WTC11 (cell line): ENCODE measurements at regions not wholly inside any gene's neighbourhood (a gene's known extent, or its start where the extent isn't known, plus 50 kb on each side); places are given as distances from the start of the nearest gene placed in this dataset.

Experiments
- ATAC-seq: fragments of 200-7000 bp; cut with Tn5 transposase; 2 replicates; pipeline ENCODE4 v1.10.0; 2021; ENCODE audit warnings: mild to moderate bottlenecking, moderate library complexity
- CTCF ChIA-PET: fragments of 300-600 bp; sonication (Branson Sonifier 250); formaldehyde crosslinking; loops from one replicate; lab custom pipeline; 2021; ENCODE audit warnings: antibody characterized with exemption; lab: Charles Lee
- POLR2A ChIA-PET: fragments of 350-600 bp; sonication (Branson Sonifier 250); formaldehyde crosslinking; loops from one replicate; lab custom pipeline; 2021; ENCODE audit warnings: antibody characterized with exemption; lab: Charles Lee
- DNase-seq: peaks from one replicate; pipeline ENCODE4 v3.0.0; 2021; ENCODE audit warnings: low spot score
- H3K27ac Mint-ChIP-seq: 2 replicates; pipeline ENCODE4 v1.8.0; 2021; ENCODE audit warnings: mixed read lengths
- H3K27me3 Mint-ChIP-seq: 2 replicates; pipeline ENCODE4 v1.8.0; 2021; ENCODE audit warnings: low read depth, mild to moderate bottlenecking, moderate library complexity, mixed read lengths
- H3K36me3 Mint-ChIP-seq: 2 replicates; pipeline ENCODE4 v1.8.0; 2021; ENCODE audit warnings: mixed read lengths
- H3K4me1 Mint-ChIP-seq: 2 replicates; pipeline ENCODE4 v1.8.0; 2022; ENCODE audit warnings: mixed read lengths
- H3K4me3 Mint-ChIP-seq: 2 replicates; pipeline ENCODE4 v1.8.0; 2021; ENCODE audit warnings: mild to moderate bottlenecking, moderate library complexity, mixed read lengths
- H3K9me3 Mint-ChIP-seq: 2 replicates; pipeline ENCODE4 v1.8.0; 2021; ENCODE audit warnings: mixed read lengths
- IRF2 ChIP-seq: sonication (generic); formaldehyde crosslinking; IDR thresholded peaks from 2 replicates; pipeline ENCODE4 v1.8.0; 2022; ENCODE audit warnings: low read depth, missing genetic modification reagents, borderline replicate concordance
- JAZF1 ChIP-seq: fragments of 250-450 bp; sonication (Bioruptor Pico); IDR thresholded peaks from 2 replicates; pipeline ENCODE4 v1.9.0; 2021; ENCODE audit warnings: moderate library complexity, mild to moderate bottlenecking, inconsistent platforms
- MYBL2 ChIP-seq: sonication (generic); formaldehyde crosslinking; IDR thresholded peaks from 2 replicates; pipeline ENCODE4 v1.8.1; 2023; ENCODE audit warnings: mild to moderate bottlenecking, moderate library complexity, missing genetic modification reagents
- NFATC4 ChIP-seq: fragments of 250-450 bp; sonication (Bioruptor Pico); IDR thresholded peaks from 2 replicates; pipeline ENCODE4 v1.9.0; 2021; ENCODE audit warnings: mild to moderate bottlenecking
- OVOL2 ChIP-seq: fragments of 250-450 bp; sonication (Bioruptor Pico); IDR thresholded peaks from 2 replicates; pipeline ENCODE4 v1.9.0; 2021; ENCODE audit warnings: mild to moderate bottlenecking, borderline replicate concordance
- SMAD3 ChIP-seq: sonication (generic); formaldehyde crosslinking; IDR thresholded peaks from 2 replicates; pipeline ENCODE4 v1.8.0; 2022; ENCODE audit warnings: missing genetic modification reagents, mild to moderate bottlenecking, borderline replicate concordance
- SOX15 ChIP-seq: fragments of 250-450 bp; sonication (Bioruptor Pico); IDR thresholded peaks from 2 replicates; pipeline ENCODE4 v1.9.0; 2021; ENCODE audit warnings: mild to moderate bottlenecking
- TCF7 ChIP-seq: sonication (generic); formaldehyde crosslinking; IDR thresholded peaks from 2 replicates; pipeline ENCODE4 v1.8.0; 2022; ENCODE audit warnings: mild to moderate bottlenecking, low read depth, missing genetic modification reagents, moderate library complexity
- TEAD4 ChIP-seq: sonication (generic); formaldehyde crosslinking; IDR thresholded peaks from 2 replicates; pipeline ENCODE4 v1.8.0; 2022; ENCODE audit warnings: mild to moderate bottlenecking, missing genetic modification reagents
- ZBTB21 ChIP-seq: sonication (generic); formaldehyde crosslinking; IDR thresholded peaks from 2 replicates; pipeline ENCODE4 v1.8.1; 2023; ENCODE audit warnings: mild to moderate bottlenecking, missing genetic modification reagents, borderline replicate concordance
- TF ChIP-seq, protein P1 (sequence below): sonication (generic); formaldehyde crosslinking; IDR thresholded peaks from 2 replicates; pipeline ENCODE4 v1.8.1; 2023; ENCODE audit warnings: mild to moderate bottlenecking, missing genetic modification reagents
- TF ChIP-seq, protein P2 (sequence below): sonication (generic); formaldehyde crosslinking; IDR thresholded peaks from 2 replicates; pipeline ENCODE4 v1.8.1; 2022; ENCODE audit warnings: mild to moderate bottlenecking, moderate library complexity, missing genetic modification reagents
- TF ChIP-seq, protein P3 (sequence below): fragments of 250-450 bp; sonication (Bioruptor Pico); IDR thresholded peaks from 2 replicates; pipeline ENCODE4 v1.9.0; 2021; ENCODE audit warnings: mild to moderate bottlenecking
- TF ChIP-seq, protein P4 (sequence below): sonication (generic); formaldehyde crosslinking; IDR thresholded peaks from 2 replicates; pipeline ENCODE4 v1.8.1; 2022; ENCODE audit warnings: low read depth, mild to moderate bottlenecking, moderate library complexity, missing genetic modification reagents, borderline replicate concordance
- TF ChIP-seq, protein P5 (sequence below): fragments of 250-450 bp; sonication (Bioruptor Pico); IDR thresholded peaks from 2 replicates; pipeline ENCODE4 v1.9.0; 2021; ENCODE audit warnings: moderate library complexity, mild to moderate bottlenecking, inconsistent platforms, borderline replicate concordance
- TF ChIP-seq, protein P6 (sequence below): sonication (generic); formaldehyde crosslinking; IDR thresholded peaks from 2 replicates; pipeline ENCODE4 v1.8.1; 2022; ENCODE audit warnings: missing genetic modification reagents, borderline replicate concordance
- TF ChIP-seq, protein P7 (sequence below): sonication (generic); formaldehyde crosslinking; IDR thresholded peaks from 2 replicates; pipeline ENCODE4 v1.8.0; 2023; ENCODE audit warnings: missing genetic modification reagents, mild to moderate bottlenecking, borderline replicate concordance

DNA sequence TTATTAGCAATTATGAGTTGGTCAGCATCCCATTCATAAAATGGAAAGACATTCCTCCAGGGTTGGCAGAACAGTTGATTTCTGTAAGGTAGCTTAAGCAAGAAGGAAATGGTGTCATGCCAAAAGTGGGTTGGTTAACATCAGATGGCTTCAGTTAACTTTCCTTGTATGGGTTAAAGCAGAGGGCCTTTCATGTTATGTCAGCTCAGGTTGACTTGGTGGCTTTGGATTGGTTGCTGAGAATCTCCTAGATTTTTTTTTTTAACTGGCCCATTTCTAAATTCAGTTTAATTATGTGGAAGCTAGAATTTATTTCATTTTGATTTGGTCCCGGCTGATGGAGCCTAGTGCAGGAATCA lies 87.8 kb downstream of the BBS10 start:
- ChIA-PET POLR2A (no interaction called here), CTCF (no interaction called here)
- Mint-ChIP-seq H3K36me3 (peaks cover 10% of the 10 kb centered on the region), H3K27me3 (no peaks in the 10 kb centered on the region), H3K9me3 (peaks cover 28% of the 10 kb centered on the region), H3K4me3 (no peak overlapping the region), H3K4me1 (peaks cover 18% of the 10 kb centered on the region), H3K27ac (no peak overlapping the region)
- no peak for DNase-seq
- TF ChIP-seq, protein P1, sequence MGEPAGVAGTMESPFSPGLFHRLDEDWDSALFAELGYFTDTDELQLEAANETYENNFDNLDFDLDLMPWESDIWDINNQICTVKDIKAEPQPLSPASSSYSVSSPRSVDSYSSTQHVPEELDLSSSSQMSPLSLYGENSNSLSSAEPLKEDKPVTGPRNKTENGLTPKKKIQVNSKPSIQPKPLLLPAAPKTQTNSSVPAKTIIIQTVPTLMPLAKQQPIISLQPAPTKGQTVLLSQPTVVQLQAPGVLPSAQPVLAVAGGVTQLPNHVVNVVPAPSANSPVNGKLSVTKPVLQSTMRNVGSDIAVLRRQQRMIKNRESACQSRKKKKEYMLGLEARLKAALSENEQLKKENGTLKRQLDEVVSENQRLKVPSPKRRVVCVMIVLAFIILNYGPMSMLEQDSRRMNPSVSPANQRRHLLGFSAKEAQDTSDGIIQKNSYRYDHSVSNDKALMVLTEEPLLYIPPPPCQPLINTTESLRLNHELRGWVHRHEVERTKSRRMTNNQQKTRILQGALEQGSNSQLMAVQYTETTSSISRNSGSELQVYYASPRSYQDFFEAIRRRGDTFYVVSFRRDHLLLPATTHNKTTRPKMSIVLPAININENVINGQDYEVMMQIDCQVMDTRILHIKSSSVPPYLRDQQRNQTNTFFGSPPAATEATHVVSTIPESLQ = no peak
- TF ChIP-seq, protein P2, sequence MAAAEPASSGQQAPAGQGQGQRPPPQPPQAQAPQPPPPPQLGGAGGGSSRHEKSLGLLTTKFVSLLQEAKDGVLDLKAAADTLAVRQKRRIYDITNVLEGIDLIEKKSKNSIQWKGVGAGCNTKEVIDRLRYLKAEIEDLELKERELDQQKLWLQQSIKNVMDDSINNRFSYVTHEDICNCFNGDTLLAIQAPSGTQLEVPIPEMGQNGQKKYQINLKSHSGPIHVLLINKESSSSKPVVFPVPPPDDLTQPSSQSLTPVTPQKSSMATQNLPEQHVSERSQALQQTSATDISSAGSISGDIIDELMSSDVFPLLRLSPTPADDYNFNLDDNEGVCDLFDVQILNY (CRISPR knock-in tag) = no peak
- TF ChIP-seq, protein P3, sequence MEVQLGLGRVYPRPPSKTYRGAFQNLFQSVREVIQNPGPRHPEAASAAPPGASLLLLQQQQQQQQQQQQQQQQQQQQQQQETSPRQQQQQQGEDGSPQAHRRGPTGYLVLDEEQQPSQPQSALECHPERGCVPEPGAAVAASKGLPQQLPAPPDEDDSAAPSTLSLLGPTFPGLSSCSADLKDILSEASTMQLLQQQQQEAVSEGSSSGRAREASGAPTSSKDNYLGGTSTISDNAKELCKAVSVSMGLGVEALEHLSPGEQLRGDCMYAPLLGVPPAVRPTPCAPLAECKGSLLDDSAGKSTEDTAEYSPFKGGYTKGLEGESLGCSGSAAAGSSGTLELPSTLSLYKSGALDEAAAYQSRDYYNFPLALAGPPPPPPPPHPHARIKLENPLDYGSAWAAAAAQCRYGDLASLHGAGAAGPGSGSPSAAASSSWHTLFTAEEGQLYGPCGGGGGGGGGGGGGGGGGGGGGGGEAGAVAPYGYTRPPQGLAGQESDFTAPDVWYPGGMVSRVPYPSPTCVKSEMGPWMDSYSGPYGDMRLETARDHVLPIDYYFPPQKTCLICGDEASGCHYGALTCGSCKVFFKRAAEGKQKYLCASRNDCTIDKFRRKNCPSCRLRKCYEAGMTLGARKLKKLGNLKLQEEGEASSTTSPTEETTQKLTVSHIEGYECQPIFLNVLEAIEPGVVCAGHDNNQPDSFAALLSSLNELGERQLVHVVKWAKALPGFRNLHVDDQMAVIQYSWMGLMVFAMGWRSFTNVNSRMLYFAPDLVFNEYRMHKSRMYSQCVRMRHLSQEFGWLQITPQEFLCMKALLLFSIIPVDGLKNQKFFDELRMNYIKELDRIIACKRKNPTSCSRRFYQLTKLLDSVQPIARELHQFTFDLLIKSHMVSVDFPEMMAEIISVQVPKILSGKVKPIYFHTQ = no peak
- no peak for TF ChIP-seq ZBTB21 (CRISPR knock-in tag)
- TF ChIP-seq, protein P4, sequence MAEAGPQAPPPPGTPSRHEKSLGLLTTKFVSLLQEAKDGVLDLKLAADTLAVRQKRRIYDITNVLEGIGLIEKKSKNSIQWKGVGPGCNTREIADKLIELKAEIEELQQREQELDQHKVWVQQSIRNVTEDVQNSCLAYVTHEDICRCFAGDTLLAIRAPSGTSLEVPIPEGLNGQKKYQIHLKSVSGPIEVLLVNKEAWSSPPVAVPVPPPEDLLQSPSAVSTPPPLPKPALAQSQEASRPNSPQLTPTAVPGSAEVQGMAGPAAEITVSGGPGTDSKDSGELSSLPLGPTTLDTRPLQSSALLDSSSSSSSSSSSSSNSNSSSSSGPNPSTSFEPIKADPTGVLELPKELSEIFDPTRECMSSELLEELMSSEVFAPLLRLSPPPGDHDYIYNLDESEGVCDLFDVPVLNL (CRISPR knock-in tag) = no peak
- no peak for TF ChIP-seq SOX15 (CRISPR knock-in tag)
- TF ChIP-seq, protein P5, sequence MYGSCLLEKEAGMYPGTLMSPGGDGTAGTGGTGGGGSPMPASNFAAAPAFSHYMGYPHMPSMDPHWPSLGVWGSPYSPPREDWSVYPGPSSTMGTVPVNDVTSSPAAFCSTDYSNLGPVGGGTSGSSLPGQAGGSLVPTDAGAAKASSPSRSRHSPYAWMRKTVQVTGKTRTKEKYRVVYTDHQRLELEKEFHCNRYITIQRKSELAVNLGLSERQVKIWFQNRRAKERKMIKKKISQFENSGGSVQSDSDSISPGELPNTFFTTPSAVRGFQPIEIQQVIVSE = no peak
- TF ChIP-seq TEAD4 (CRISPR knock-in tag) = no peak
- no peak for TF ChIP-seq IRF2
- TF ChIP-seq NFATC4 (CRISPR knock-in tag) = no peak
- no peak for TF ChIP-seq JAZF1
- TF ChIP-seq, protein P6, sequence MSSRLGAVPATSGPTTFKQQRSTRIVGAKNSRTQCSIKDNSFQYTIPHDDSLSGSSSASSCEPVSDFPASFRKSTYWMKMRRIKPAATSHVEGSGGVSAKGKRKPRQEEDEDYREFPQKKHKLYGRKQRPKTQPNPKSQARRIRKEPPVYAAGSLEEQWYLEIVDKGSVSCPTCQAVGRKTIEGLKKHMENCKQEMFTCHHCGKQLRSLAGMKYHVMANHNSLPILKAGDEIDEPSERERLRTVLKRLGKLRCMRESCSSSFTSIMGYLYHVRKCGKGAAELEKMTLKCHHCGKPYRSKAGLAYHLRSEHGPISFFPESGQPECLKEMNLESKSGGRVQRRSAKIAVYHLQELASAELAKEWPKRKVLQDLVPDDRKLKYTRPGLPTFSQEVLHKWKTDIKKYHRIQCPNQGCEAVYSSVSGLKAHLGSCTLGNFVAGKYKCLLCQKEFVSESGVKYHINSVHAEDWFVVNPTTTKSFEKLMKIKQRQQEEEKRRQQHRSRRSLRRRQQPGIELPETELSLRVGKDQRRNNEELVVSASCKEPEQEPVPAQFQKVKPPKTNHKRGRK (CRISPR knock-in tag) = no peak
- TF ChIP-seq OVOL2 (CRISPR knock-in tag) = no peak
- no peak for TF ChIP-seq MYBL2 (CRISPR knock-in tag)
- TF ChIP-seq TCF7 = no peak
- TF ChIP-seq SMAD3 (CRISPR knock-in tag) = no peak
- TF ChIP-seq, protein P7, sequence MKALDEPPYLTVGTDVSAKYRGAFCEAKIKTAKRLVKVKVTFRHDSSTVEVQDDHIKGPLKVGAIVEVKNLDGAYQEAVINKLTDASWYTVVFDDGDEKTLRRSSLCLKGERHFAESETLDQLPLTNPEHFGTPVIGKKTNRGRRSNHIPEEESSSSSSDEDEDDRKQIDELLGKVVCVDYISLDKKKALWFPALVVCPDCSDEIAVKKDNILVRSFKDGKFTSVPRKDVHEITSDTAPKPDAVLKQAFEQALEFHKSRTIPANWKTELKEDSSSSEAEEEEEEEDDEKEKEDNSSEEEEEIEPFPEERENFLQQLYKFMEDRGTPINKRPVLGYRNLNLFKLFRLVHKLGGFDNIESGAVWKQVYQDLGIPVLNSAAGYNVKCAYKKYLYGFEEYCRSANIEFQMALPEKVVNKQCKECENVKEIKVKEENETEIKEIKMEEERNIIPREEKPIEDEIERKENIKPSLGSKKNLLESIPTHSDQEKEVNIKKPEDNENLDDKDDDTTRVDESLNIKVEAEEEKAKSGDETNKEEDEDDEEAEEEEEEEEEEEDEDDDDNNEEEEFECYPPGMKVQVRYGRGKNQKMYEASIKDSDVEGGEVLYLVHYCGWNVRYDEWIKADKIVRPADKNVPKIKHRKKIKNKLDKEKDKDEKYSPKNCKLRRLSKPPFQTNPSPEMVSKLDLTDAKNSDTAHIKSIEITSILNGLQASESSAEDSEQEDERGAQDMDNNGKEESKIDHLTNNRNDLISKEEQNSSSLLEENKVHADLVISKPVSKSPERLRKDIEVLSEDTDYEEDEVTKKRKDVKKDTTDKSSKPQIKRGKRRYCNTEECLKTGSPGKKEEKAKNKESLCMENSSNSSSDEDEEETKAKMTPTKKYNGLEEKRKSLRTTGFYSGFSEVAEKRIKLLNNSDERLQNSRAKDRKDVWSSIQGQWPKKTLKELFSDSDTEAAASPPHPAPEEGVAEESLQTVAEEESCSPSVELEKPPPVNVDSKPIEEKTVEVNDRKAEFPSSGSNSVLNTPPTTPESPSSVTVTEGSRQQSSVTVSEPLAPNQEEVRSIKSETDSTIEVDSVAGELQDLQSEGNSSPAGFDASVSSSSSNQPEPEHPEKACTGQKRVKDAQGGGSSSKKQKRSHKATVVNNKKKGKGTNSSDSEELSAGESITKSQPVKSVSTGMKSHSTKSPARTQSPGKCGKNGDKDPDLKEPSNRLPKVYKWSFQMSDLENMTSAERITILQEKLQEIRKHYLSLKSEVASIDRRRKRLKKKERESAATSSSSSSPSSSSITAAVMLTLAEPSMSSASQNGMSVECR = no peak
- ATAC-seq = no peak
